UCSD-AML1 (cell line): ENCODE measurements at regions not wholly inside any gene's neighbourhood (a gene's known extent, or its start where the extent isn't known, plus 50 kb on each side); places are given as distances from the start of the nearest gene placed in this dataset.
A peak's percentile ranks its signal among the peaks of the same experiment; 100 is the strongest.

Experiments used
- DNase-seq: peaks from one replicate; lab custom pipeline; 2025; ENCODE audit not compliant: unreplicated experiment; lab: John Stamatoyannopoulos, UW

DNA sequence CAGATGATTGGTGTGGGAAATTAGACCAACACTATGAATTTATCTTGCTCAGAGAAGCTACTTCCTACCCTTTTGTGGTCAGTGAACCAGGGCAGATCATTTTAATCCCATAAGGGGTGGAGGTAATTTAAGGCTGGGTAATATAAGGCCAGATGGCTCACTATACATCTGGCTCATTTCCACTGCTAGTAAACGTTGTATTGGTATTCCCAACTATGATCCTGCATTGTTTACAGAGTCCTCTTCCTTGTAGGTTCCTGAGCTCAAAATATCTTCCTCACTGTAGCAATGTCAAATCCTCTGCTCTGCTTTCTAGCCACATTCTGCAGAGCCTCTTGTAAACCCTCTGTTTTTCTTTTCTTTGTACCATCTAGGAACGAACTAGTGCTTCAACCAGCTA is 93.0 kb upstream of the MGAT4C start:
- DNase-seq = no peak

DNA sequence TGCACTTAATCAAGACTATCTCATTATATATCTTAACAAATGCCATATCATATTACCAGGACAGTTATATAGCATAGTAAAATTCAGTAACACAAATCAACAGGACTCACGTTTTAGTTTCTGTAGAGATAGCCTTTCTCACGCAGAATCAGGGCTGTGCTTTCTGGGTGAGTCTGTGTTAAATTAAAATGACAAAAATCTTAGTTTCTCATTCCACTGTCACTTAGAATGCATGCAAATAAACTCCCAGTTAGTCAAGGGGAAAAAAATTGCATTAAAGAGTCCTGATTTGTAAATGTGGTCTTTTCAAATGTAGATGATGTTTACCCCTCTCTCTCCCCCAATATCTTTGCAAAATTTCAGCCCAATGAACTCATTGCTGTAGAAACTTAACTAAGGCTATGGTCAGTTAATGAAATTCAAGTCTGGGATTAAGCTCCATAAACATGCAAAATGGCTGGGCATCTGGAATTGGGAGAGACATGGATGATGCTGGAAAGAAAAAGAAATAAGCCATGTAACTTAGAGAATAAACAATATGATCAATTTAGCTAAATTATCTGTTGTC is 77.8 kb upstream of the MGAT4C start:
- DNase-seq = no peak

DNA sequence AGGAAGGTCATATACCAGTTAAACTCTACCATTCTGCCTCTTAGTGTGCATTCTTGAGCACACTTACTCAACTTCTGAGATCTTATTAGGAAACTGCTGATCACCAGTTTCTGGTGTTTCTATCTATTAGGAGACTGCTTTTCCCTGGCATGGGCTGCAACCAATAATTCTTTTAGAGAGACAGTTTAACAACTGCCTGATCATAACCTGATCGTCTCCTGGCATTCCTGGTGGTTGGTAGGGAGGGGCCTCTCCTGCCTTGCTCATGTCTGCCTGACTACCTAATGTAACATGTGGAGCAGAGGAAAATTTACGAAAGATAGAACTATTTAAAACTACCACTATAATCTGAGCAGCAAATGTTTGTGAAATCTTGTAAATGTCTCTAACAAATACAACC is 75.3 kb upstream of the MGAT4C start:
- DNase-seq = no peak

DNA sequence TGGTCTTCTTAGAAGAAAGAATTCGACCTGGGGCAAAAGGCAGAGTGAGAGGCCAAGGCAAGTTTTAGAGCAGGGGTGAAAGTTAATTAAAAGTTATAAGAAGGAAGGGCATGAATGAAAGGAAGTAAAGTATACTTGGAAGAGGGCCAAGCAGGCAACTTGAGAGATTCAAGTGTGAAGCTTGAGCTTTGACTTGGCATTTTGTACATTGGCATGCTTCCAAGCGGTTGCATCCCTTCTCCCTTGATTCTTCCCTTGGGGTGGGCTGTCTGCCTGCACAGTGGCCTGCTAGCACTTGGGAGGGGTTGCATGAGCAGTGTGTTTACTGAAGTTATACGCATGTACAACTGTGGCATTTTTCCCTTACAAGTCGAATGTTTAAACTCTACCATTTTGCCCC is 74.8 kb upstream of the MGAT4C start:
- peak; percentile 1 for DNase-seq

DNA sequence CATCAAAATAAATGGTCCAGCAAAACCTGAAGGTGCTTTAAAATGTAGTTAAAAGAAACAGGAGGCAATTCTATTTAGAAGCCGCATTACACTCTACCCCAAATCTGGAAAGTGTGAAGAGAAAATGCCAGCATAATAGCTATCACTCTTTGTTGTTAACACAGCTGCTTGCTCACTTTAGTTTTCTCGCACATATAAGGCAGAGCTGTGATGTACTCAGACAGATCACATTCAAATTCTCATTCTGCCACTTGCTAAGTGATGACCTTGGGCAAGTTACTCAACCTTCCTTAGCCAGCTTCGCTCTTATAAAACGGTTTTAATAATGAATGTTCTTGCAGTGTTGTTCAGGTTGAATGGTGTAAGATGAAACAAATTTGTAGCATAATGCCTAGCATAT is 56.0 kb upstream of the MGAT4C start:
- no peak for DNase-seq
